A549 (cell line): ENCODE measurements at regions not wholly inside any gene's neighbourhood (a gene's known extent, or its start where the extent isn't known, plus 50 kb on each side); places are given as distances from the start of the nearest gene placed in this dataset.
"Not testable (repeated sequence)": the region's sequence is repeated elsewhere in the genome, so short reads cannot be mapped to it uniquely, and the experiment has no call there.

Experiments used
- CEBPB ChIP-seq, 2 experiments: fragments of >200 bp in 1 of 2; sonication (Bioruptor Twin) in 1 of 2; formaldehyde crosslinking in 1 of 2; IDR thresholded peaks; 2 replicates each; pipeline ENCODE4 v1.6.1; 2012 to 2016
- CTCF ChIP-seq: fragments of >200 bp; sonication (Bioruptor Twin); formaldehyde crosslinking; IDR thresholded peaks from 3 replicates; pipeline ENCODE4 v1.5.1; 2016
- NFE2L2 ChIP-seq: fragments of 150-350 bp; conservative IDR thresholded peaks from 2 replicates; pipeline ENCODE4 v1.6.1; 2014; ENCODE audit warnings: low read length

- TF ChIP-seq CEBPB (IDR thresholded peaks at IDR 0.05); NFE2L2; CTCF: not testable (repeated sequence)
These were observed 130.3 kb upstream of the RSPO3 start for GRCh38 chr6:126988125-126988524.
